Astrocyte (in vitro differentiated cells and primary cell): ENCODE measurements at regions not wholly inside any gene's neighbourhood (a gene's known extent, or its start where the extent isn't known, plus 50 kb on each side); places are given as distances from the start of the nearest gene placed in this dataset.

Experiments
- DNase-seq: peaks from one replicate; pipeline ENCODE4 v3.0.0-alpha.2; 2010; ENCODE audit warnings: low read depth
- FAIRE-seq: peaks from 2 replicates; lab custom pipeline; 2011; peaks lifted over from hg19 to GRCh38; lab: Jason Lieb, UNC
- H2AFZ ChIP-seq: 2 replicates; pipeline ENCODE4 v1.6.0; 2012; ENCODE audit warnings: low read depth, low read length, inconsistent platforms
- H3K27ac ChIP-seq: 2 replicates; pipeline ENCODE4 v1.5.1; 2011; ENCODE audit warnings: low read depth, low read length, inconsistent platforms
- H3K27me3 ChIP-seq: 2 replicates; pipeline ENCODE4 v1.6.0; 2011; ENCODE audit warnings: low read length, inconsistent platforms; ENCODE audit not compliant: insufficient read depth
- H3K36me3 ChIP-seq: 2 replicates; pipeline ENCODE4 v1.5.1; 2011; ENCODE audit warnings: low read length, inconsistent platforms; ENCODE audit not compliant: insufficient read depth
- H3K4me1 ChIP-seq: 2 replicates; pipeline ENCODE4 v1.5.1; 2011; ENCODE audit warnings: low read length, inconsistent platforms; ENCODE audit not compliant: insufficient read depth
- H3K4me2 ChIP-seq: 2 replicates; pipeline ENCODE4 v1.6.0; 2012; ENCODE audit warnings: low read length, inconsistent platforms
- H3K4me3 ChIP-seq: 2 replicates; pipeline ENCODE4 v1.5.1; 2011; ENCODE audit warnings: low read depth, mild to moderate bottlenecking, low read length, inconsistent platforms; ENCODE audit not compliant: insufficient read depth
- H3K79me2 ChIP-seq: 2 replicates; pipeline ENCODE4 v1.6.0; 2012; ENCODE audit warnings: mild to moderate bottlenecking, low read length, inconsistent platforms; ENCODE audit not compliant: insufficient read depth
- H3K9ac ChIP-seq: 2 replicates; pipeline ENCODE4 v1.6.0; 2012; ENCODE audit warnings: mild to moderate bottlenecking, low read length, inconsistent platforms
- H3K9me3 ChIP-seq: 2 replicates; pipeline ENCODE4 v1.5.1; 2012; ENCODE audit warnings: low read depth, mild to moderate bottlenecking, low read length, inconsistent platforms; ENCODE audit not compliant: insufficient read depth
- H4K20me1 ChIP-seq: 2 replicates; pipeline ENCODE4 v1.6.0; 2012; ENCODE audit warnings: low read length, inconsistent platforms; ENCODE audit not compliant: insufficient read depth
- H3K27ac Mint-ChIP-seq: one replicate; pipeline ENCODE4 v1.8.0; 2021; ENCODE audit warnings: mild to moderate bottlenecking, mixed read lengths; ENCODE audit not compliant: unreplicated experiment
- H3K27me3 Mint-ChIP-seq: one replicate; pipeline ENCODE4 v1.8.0; 2021; ENCODE audit warnings: low read depth, mixed read lengths; ENCODE audit not compliant: unreplicated experiment
- H3K36me3 Mint-ChIP-seq: one replicate; pipeline ENCODE4 v1.8.0; 2021; ENCODE audit warnings: low read depth, mixed read lengths; ENCODE audit not compliant: unreplicated experiment
- H3K4me1 Mint-ChIP-seq: one replicate; pipeline ENCODE4 v1.8.0; 2021; ENCODE audit warnings: low read depth, mixed read lengths; ENCODE audit not compliant: unreplicated experiment
- H3K4me3 Mint-ChIP-seq: one replicate; pipeline ENCODE4 v1.8.0; 2021; ENCODE audit warnings: mild to moderate bottlenecking, moderate library complexity, mixed read lengths; ENCODE audit not compliant: unreplicated experiment
- H3K9me3 Mint-ChIP-seq: one replicate; pipeline ENCODE4 v1.8.0; 2021; ENCODE audit warnings: mild to moderate bottlenecking, mixed read lengths; ENCODE audit not compliant: unreplicated experiment
- EZH2 ChIP-seq: IDR thresholded peaks from 2 replicates; pipeline ENCODE4 v1.6.1; 2012; ENCODE audit warnings: mild to moderate bottlenecking, low read length, inconsistent platforms; ENCODE audit not compliant: insufficient read depth
- TF ChIP-seq, protein P1 (sequence below): IDR thresholded peaks from 2 replicates; pipeline ENCODE4 v1.5.1; 2011; ENCODE audit warnings: low read depth, mild to moderate bottlenecking, inconsistent platforms, low read length, moderate library complexity; ENCODE audit not compliant: insufficient read depth

GRCh38 chr7:131015657-131015958, 281.6 kb upstream of the KLF14 start:
- TF ChIP-seq, protein P1, sequence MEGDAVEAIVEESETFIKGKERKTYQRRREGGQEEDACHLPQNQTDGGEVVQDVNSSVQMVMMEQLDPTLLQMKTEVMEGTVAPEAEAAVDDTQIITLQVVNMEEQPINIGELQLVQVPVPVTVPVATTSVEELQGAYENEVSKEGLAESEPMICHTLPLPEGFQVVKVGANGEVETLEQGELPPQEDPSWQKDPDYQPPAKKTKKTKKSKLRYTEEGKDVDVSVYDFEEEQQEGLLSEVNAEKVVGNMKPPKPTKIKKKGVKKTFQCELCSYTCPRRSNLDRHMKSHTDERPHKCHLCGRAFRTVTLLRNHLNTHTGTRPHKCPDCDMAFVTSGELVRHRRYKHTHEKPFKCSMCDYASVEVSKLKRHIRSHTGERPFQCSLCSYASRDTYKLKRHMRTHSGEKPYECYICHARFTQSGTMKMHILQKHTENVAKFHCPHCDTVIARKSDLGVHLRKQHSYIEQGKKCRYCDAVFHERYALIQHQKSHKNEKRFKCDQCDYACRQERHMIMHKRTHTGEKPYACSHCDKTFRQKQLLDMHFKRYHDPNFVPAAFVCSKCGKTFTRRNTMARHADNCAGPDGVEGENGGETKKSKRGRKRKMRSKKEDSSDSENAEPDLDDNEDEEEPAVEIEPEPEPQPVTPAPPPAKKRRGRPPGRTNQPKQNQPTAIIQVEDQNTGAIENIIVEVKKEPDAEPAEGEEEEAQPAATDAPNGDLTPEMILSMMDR = no peak
- no peak for TF ChIP-seq EZH2
- no peaks in the 10 kb centered on the region for H3K27me3 Mint-ChIP-seq

GRCh38 chr7:131016230-131016629, 282.2 kb upstream of the KLF14 start:
- no peaks in the 10 kb centered on the region for H3K36me3 ChIP-seq
- H3K36me3 Mint-ChIP-seq = peaks cover 20% of the 10 kb centered on the region
- no peak overlapping the region for H3K4me3 Mint-ChIP-seq
- H3K9me3 Mint-ChIP-seq = peaks cover 4% of the 10 kb centered on the region
- no peak for TF ChIP-seq EZH2
- TF ChIP-seq, protein P1 = no peak
- H3K9me3 ChIP-seq = no peaks in the 10 kb centered on the region
- no peak overlapping the region for H3K4me3 ChIP-seq
- H3K9ac ChIP-seq = no peak overlapping the region
- H3K27ac ChIP-seq = no peak overlapping the region
- DNase-seq (no peak), FAIRE-seq (no peak)
- H3K27me3 Mint-ChIP-seq = no peaks in the 10 kb centered on the region
- peaks cover 4% of the 10 kb centered on the region for H4K20me1 ChIP-seq
- peak overlapping the region; percentile 58 for H3K27ac Mint-ChIP-seq
- no peaks in the 10 kb centered on the region for H3K79me2 ChIP-seq
- H3K4me1 ChIP-seq = peaks cover 16% of the 10 kb centered on the region
- no peaks in the 10 kb centered on the region for H3K27me3 ChIP-seq
- no peak overlapping the region for H2AFZ ChIP-seq
- H3K4me1 Mint-ChIP-seq = peaks cover 49% of the 10 kb centered on the region
- H3K4me2 ChIP-seq = no peak overlapping the region

More at GRCh38 chr7:131015657-131015958, 281.6 kb upstream of the KLF14 start:
- no peak overlapping the region for H3K4me2 ChIP-seq
- peak; percentile 55 for DNase-seq
- no peak overlapping the region for H3K4me3 ChIP-seq
- no peaks in the 10 kb centered on the region for H3K36me3 ChIP-seq
- peaks cover 2% of the 10 kb centered on the region for H3K79me2 ChIP-seq
- H3K4me1 ChIP-seq = peaks cover 21% of the 10 kb centered on the region
- H2AFZ ChIP-seq = no peak overlapping the region
- H3K27me3 ChIP-seq = no peaks in the 10 kb centered on the region
- FAIRE-seq = no peak
- Mint-ChIP-seq H3K4me1 (peaks cover 52% of the 10 kb centered on the region), H3K27ac (peak overlapping the region; percentile 18), H3K9me3 (peaks cover 4% of the 10 kb centered on the region), H3K4me3 (no peak overlapping the region), H3K36me3 (peaks cover 21% of the 10 kb centered on the region)
- no peak overlapping the region for H3K9ac ChIP-seq
- no peak overlapping the region for H3K27ac ChIP-seq
- no peaks in the 10 kb centered on the region for H3K9me3 ChIP-seq
- H4K20me1 ChIP-seq = no peaks in the 10 kb centered on the region

- TF ChIP-seq, protein P1 = no peak
- TF ChIP-seq EZH2 = no peak
- FAIRE-seq = no peak
- H3K9me3 ChIP-seq = no peaks in the 10 kb centered on the region
- peaks cover 34% of the 10 kb centered on the region for H3K4me1 Mint-ChIP-seq
- no peak overlapping the region for H3K4me3 Mint-ChIP-seq
- H3K4me1 ChIP-seq = peaks cover 3% of the 10 kb centered on the region
- H3K27me3 ChIP-seq = no peaks in the 10 kb centered on the region
- no peaks in the 10 kb centered on the region for H3K27me3 Mint-ChIP-seq
- H3K79me2 ChIP-seq = no peaks in the 10 kb centered on the region
- H3K9me3 Mint-ChIP-seq = peaks cover 4% of the 10 kb centered on the region
- H3K27ac ChIP-seq = no peak overlapping the region
- H3K36me3 ChIP-seq = no peaks in the 10 kb centered on the region
- no peak overlapping the region for H3K4me2 ChIP-seq
- H4K20me1 ChIP-seq = peaks cover 4% of the 10 kb centered on the region
- peaks cover 28% of the 10 kb centered on the region for H3K36me3 Mint-ChIP-seq
- no peak overlapping the region for H2AFZ ChIP-seq
- no peak overlapping the region for H3K9ac ChIP-seq
- H3K27ac Mint-ChIP-seq = no peak overlapping the region
- no peak for DNase-seq
- no peak overlapping the region for H3K4me3 ChIP-seq
Measured at GRCh38 chr7:131019351-131019750, 285.3 kb upstream of the KLF14 start.
